ENCODE measurements at regions not wholly inside any gene's neighbourhood (a gene's known extent, or its start where the extent isn't known, plus 50 kb on each side); places are given as distances from the start of the nearest gene placed in this dataset.

GRCh38 chr2:164427111-164427510, 194.2 kb downstream of the GRB14 start:
- TF ChIP-seq CTCF (IDR thresholded peaks at IDR 0.05) (no peak), POLR2A (IDR thresholded peaks at IDR 0.05) (no peak)
- H3K4me3 ChIP-seq (ENCODE audit: low read depth, poor library complexity, severe bottlenecking): no peak overlapping the region
- intact Hi-C loops (cut with DNase I; ENCODE audit: low total_unique reads): no loop called here
- DNase-seq (ENCODE audit: low spot score in 2 of 2): no peak
- 95 to 97% methylated on average over 7 of the region's 7 CpGs for WGBS, 2 donors

GRCh38 chr2:164420787-164421186, 200.5 kb downstream of the GRB14 start:
- intact Hi-C loops (cut with DNase I; ENCODE audit: low total_unique reads): no loop called here

GRCh38 chr2:164412831-164413230, 208.5 kb downstream of the GRB14 start:
- WGBS, 2 donors: 68 to 73% methylated on average over 2 of the region's 2 CpGs

More at GRCh38 chr2:164420787-164421186, 200.5 kb downstream of the GRB14 start:
- DNase-seq (ENCODE audit: low spot score in 2 of 2): no peak
- no peak for TF ChIP-seq CTCF (IDR thresholded peaks at IDR 0.05)
- no peak for TF ChIP-seq POLR2A (IDR thresholded peaks at IDR 0.05)
- no peak overlapping the region for H3K4me3 ChIP-seq (ENCODE audit: low read depth, poor library complexity, severe bottlenecking)
- 93 to 94% methylated on average over 5 of the region's 5 CpGs for WGBS, 2 donors

GRCh38 chr2:164389411-164389810, 231.9 kb downstream of the GRB14 start:
- WGBS, 2 donors: 83 to 86% methylated on average over 6 of the region's 6 CpGs
- H3K4me3 ChIP-seq (ENCODE audit: low read depth, poor library complexity, severe bottlenecking): no peak overlapping the region
- no peak for TF ChIP-seq POLR2A (IDR thresholded peaks at IDR 0.05)
- no peak for TF ChIP-seq CTCF (IDR thresholded peaks at IDR 0.05)
- no peak for DNase-seq (ENCODE audit: low spot score in 2 of 2)
- intact Hi-C loops (cut with DNase I; ENCODE audit: low total_unique reads): no loop called here

More at GRCh38 chr2:164412831-164413230, 208.5 kb downstream of the GRB14 start:
- DNase-seq (ENCODE audit: low spot score in 2 of 2): no peak
- no peak for TF ChIP-seq POLR2A (IDR thresholded peaks at IDR 0.05)
- TF ChIP-seq CTCF (IDR thresholded peaks at IDR 0.05): no peak
- H3K4me3 ChIP-seq (ENCODE audit: low read depth, poor library complexity, severe bottlenecking): no peak overlapping the region
- intact Hi-C loops (cut with DNase I; ENCODE audit: low total_unique reads): no loop called here

GRCh38 chr2:164388511-164388910, 232.8 kb downstream of the GRB14 start:
- TF ChIP-seq POLR2A (IDR thresholded peaks at IDR 0.05) (no peak), CTCF (IDR thresholded peaks at IDR 0.05) (no peak)
- DNase-seq (ENCODE audit: low spot score in 2 of 2): no peak
- intact Hi-C loops (cut with DNase I; ENCODE audit: low total_unique reads): no loop called here
- H3K4me3 ChIP-seq (ENCODE audit: low read depth, poor library complexity, severe bottlenecking): no peak overlapping the region
- 38 to 47% methylated on average over 2 of the region's 2 CpGs for WGBS, 2 donors

GRCh38 chr2:164386231-164386630, 235.1 kb downstream of the GRB14 start:
- TF ChIP-seq POLR2A (IDR thresholded peaks at IDR 0.05) (no peak), CTCF (IDR thresholded peaks at IDR 0.05) (no peak)
- WGBS, 2 donors: 77 to 78% methylated on average over 5 of the region's 5 CpGs
- intact Hi-C loops (cut with DNase I; ENCODE audit: low total_unique reads): no loop called here
- no peak for DNase-seq (ENCODE audit: low spot score in 2 of 2)
- no peak overlapping the region for H3K4me3 ChIP-seq (ENCODE audit: low read depth, poor library complexity, severe bottlenecking)

All from lower leg skin (tissue), 4 donors.